ENCODE measurements at regions not wholly inside any gene's neighbourhood (a gene's known extent, or its start where the extent isn't known, plus 50 kb on each side); places are given as distances from the start of the nearest gene placed in this dataset.

DNA sequence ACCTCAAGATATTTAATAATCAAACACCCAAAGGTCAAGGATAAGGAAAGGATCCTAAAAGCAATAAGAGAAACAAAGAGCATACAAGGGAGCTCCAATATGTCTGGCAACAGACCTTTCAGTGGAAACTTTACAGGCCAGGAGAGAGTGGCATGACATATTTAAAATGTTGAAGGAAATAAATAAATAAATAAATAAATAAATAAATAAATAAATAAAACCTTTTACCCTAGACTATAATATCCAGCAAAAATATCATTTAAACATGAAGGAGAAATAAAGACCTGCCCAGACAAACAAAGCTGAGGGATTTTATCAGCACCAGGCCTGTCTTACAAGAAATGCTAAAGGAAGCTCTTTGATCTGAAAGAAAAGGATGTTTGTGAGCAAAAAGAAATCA, 367.8 kb upstream of the PBX1 start:
- H3K4me1 Mint-ChIP-seq: peaks cover 2 to 5% of the 10 kb centered on the region in 2 experiments
- H3K23ac ChIP-seq (ENCODE audit: insufficient read length, low read depth, low read length): no peak overlapping the region

More for the DNA sequence above, 367.8 kb upstream of the PBX1 start:
- peaks cover 15 to 22% of the 10 kb centered on the region in 2 experiments for H3K9me3 Mint-ChIP-seq
- Histone ChIP-seq H2BK5ac (ENCODE audit: insufficient read length, low read length) (no peak overlapping the region), H2AK5ac (ENCODE audit: insufficient read length, low read length) (no peak overlapping the region), H3K9ac (ENCODE audit: extremely low read depth, insufficient read length, low read length) (no peak overlapping the region), H2BK20ac (ENCODE audit: low read depth, low read length, poor library complexity, severe bottlenecking) (no peak overlapping the region), H3T11ph (ENCODE audit: low read length) (no peak overlapping the region), H3K27me3 (ENCODE audit: insufficient read depth, low read length) (no peaks in the 10 kb centered on the region), H3K4ac (ENCODE audit: low read depth, low read length) (no peak overlapping the region), H2BK120ac (ENCODE audit: low read depth, low read length, poor library complexity, severe bottlenecking) (no peak overlapping the region), H3K79me2 (ENCODE audit: insufficient read depth, low read length) (no peaks in the 10 kb centered on the region), H3K79me1 (ENCODE audit: insufficient read depth, low read depth, low read length, poor library complexity, severe bottlenecking) (no peaks in the 10 kb centered on the region), H3K56ac (ENCODE audit: insufficient read length, low read depth, low read length) (no peak overlapping the region), H4K8ac (replicated peaks; ENCODE audit: insufficient read length, low read depth, low read length) (no peak overlapping the region), H4K5ac (ENCODE audit: insufficient read length, low read depth, low read length) (no peak overlapping the region), H3K9me3 (ENCODE audit: control insufficient read depth, low read depth, low read length) (no peaks in the 10 kb centered on the region), H2AFZ (ENCODE audit: low read length) (no peak overlapping the region), H2BK15ac (ENCODE audit: low read depth, low read length) (no peak overlapping the region), H2BK12ac (ENCODE audit: insufficient read length, low read depth, low read length) (no peak overlapping the region), H3K27ac (ENCODE audit: insufficient read length, low read depth, low read length) (no peak overlapping the region), H4K91ac (ENCODE audit: insufficient read length, low read depth, low read length) (no peak overlapping the region), H3K14ac (ENCODE audit: insufficient read depth, low read length) (no peak overlapping the region), H3K4me2 (ENCODE audit: insufficient read depth, insufficient read length, low read length) (no peak overlapping the region), H4K20me1 (ENCODE audit: control insufficient read depth, insufficient read depth, insufficient read length) (no peaks in the 10 kb centered on the region), H3K4me1 (ENCODE audit: insufficient read depth, low read length) (no peaks in the 10 kb centered on the region), H3K18ac (ENCODE audit: insufficient read length, low read depth, low read length) (no peak overlapping the region), H3K23me2 (ENCODE audit: insufficient read length, low read depth, low read length, poor library complexity, severe bottlenecking) (no peaks in the 10 kb centered on the region)
- no peak overlapping the region for H3K27ac Mint-ChIP-seq
- H3K36me3 Mint-ChIP-seq (ENCODE audit: insufficient read depth in 1 of 3, low read depth in 3 of 3): peaks cover 0 to 17% (median 2%) of the 10 kb centered on the region in 3 experiments; a peak in 3 of 7 replicates
- no peaks in the 10 kb centered on the region for H3K27me3 Mint-ChIP-seq (ENCODE audit: low read depth)
- no peak overlapping the region for H3K4me3 Mint-ChIP-seq
- TF ChIP-seq, protein P1, sequence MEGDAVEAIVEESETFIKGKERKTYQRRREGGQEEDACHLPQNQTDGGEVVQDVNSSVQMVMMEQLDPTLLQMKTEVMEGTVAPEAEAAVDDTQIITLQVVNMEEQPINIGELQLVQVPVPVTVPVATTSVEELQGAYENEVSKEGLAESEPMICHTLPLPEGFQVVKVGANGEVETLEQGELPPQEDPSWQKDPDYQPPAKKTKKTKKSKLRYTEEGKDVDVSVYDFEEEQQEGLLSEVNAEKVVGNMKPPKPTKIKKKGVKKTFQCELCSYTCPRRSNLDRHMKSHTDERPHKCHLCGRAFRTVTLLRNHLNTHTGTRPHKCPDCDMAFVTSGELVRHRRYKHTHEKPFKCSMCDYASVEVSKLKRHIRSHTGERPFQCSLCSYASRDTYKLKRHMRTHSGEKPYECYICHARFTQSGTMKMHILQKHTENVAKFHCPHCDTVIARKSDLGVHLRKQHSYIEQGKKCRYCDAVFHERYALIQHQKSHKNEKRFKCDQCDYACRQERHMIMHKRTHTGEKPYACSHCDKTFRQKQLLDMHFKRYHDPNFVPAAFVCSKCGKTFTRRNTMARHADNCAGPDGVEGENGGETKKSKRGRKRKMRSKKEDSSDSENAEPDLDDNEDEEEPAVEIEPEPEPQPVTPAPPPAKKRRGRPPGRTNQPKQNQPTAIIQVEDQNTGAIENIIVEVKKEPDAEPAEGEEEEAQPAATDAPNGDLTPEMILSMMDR (conservative IDR thresholded peaks at IDR 0.05): no peak
- DNase-seq: no peak
